GM12874 (cell line): ENCODE measurements at regions not wholly inside any gene's neighbourhood (a gene's known extent, or its start where the extent isn't known, plus 50 kb on each side); places are given as distances from the start of the nearest gene placed in this dataset.

Experiments
- CTCF ChIP-seq: IDR thresholded peaks from 2 replicates; pipeline ENCODE4 v1.5.1; 2011; ENCODE audit warnings: low read depth, mild to moderate bottlenecking, control low read depth, low read length, moderate library complexity; ENCODE audit not compliant: insufficient read depth

GRCh38 chr20:10783707-10784553, 110.1 kb upstream of the JAG1 start:
- TF ChIP-seq CTCF = no peak

DNA sequence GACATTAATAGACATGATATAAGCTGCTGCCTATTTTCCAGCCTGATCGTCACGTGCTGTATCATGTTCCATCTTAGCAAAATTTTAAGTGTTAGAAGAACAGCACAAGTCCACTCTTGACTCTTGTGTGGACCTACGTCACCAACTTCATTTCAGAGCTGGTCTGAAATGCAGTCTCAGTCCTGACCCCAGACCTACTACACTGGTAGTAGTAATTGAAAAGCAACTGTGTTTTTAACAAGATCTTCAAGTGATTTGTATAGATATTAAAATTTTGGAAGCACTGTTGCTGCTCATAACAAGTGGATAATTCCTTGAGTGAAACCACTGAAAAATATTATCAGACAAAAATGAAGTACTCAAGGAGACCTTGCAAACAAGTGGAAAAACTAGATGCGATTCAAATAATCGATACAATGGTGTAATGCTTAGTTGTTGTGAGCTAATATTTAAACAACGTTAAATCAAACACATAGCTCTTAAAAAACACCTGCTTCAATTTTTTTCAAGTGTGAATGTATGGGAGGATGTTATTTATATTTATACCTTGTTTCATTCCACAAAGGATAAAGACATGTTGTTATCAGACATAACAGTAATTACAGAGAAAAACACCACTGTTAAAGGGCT, 110.9 kb upstream of the JAG1 start:
- TF ChIP-seq CTCF = no peak

DNA sequence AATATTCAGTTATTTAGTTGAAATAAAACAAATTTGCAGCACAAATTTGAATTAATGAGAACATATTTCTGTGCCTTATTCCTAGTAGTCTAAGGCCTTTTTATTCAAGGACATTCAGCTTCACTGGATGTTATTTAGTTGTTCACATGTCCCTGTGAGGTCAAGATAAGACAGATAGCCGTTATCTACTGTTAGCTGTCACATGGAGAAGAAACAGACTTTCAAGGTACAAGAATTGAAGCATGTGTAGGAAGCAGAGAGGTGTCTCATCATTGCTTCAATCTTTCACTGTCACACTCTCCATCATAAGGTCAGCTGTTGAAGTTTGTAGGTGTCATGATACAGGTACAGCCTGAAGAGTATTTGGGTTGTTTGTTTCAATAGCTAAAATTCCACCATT, 112.9 kb upstream of the JAG1 start:
- no peak for TF ChIP-seq CTCF

DNA sequence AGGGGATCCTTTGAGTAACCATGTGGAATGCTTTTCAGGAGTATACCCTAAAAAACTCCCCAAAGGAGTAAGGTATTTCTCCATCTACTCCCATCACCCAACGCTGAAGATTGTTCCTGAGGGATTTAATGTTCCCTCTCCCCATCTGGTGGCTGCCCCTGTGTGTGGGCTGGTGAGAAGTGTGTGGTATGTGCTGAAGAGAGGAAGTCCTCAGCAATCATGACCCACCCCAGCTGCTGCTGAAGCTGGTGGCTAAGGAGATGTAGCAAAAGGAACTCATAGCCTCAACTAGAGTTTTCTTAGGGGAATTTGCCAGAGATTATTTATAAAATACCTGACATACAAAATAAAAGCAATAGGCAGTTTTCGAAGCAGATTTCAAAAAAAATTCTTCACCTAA, 114.3 kb upstream of the JAG1 start:
- no peak for TF ChIP-seq CTCF

GRCh38 chr20:10788877-10789276, 115.1 kb upstream of the JAG1 start:
- TF ChIP-seq CTCF = no peak

DNA sequence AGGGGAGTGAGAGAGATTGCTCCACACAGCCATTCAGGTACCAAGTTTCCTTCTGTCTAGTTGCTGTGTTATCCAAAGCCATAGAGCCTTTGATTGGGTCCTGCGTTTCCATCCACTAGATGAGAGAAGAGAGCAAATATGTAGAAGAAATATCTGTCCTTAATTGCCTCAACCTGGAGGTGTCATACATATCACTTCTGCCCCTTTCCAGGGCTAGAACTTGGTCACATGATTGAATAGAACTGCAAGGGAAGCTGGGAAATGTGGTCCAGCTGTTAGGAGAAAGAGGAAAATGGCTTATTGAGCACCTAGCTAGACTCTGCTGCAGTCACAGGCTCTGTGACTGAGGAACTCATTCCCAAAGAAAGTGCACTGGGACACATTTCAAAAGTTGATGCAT, 115.6 kb upstream of the JAG1 start:
- no peak for TF ChIP-seq CTCF

- no peak for TF ChIP-seq CTCF
Observed at GRCh38 chr20:10790013-10790412, 116.2 kb upstream of the JAG1 start.
